Stimulated activated naive B cell treated with anti-CD40 and anti-IgM and Interleukin-4, amounts not matched to agents 10 μg/mL and 1 μg/mL and 100 μg/mL, for 72 hours (primary cell): ENCODE measurements at regions not wholly inside any gene's neighbourhood (a gene's known extent, or its start where the extent isn't known, plus 50 kb on each side); places are given as distances from the start of the nearest gene placed in this dataset.

Source experiments
- ATAC-seq, 2 donors: fragments of 150-1000 bp; cut with Tn5 transposase; replicated peaks; 2 replicates each; pipeline ENCODE4 v1.10.0; 2021; ENCODE audit warnings: moderate library complexity in 1 of 2
- DNase-seq: peaks from one replicate; pipeline ENCODE4 v3.0.0; 2021
- H3K27ac Mint-ChIP-seq: one replicate; pipeline ENCODE4 v1.8.0; 2022; ENCODE audit warnings: mild to moderate bottlenecking, mixed read lengths
- H3K27me3 Mint-ChIP-seq, 2 donors: one replicate each; pipeline ENCODE4 v1.8.0; 2022; ENCODE audit warnings: mixed read lengths in 2 of 2
- H3K36me3 Mint-ChIP-seq, 2 donors: one replicate each; pipeline ENCODE4 v1.8.0; 2022; ENCODE audit warnings: mixed read lengths in 2 of 2, mild to moderate bottlenecking in 1 of 2
- H3K4me1 Mint-ChIP-seq, 2 donors: one replicate each; pipeline ENCODE4 v1.8.0; 2022; ENCODE audit warnings: mixed read lengths in 2 of 2, mild to moderate bottlenecking in 1 of 2
- H3K4me3 Mint-ChIP-seq, 2 donors: one replicate each; pipeline ENCODE4 v1.8.0; 2022; ENCODE audit warnings: mild to moderate bottlenecking in 2 of 2, mixed read lengths in 2 of 2, moderate library complexity in 1 of 2
- H3K9me3 Mint-ChIP-seq, 2 donors: one replicate each; pipeline ENCODE4 v1.8.0; 2022; ENCODE audit warnings: mixed read lengths in 2 of 2, mild to moderate bottlenecking in 1 of 2

DNA sequence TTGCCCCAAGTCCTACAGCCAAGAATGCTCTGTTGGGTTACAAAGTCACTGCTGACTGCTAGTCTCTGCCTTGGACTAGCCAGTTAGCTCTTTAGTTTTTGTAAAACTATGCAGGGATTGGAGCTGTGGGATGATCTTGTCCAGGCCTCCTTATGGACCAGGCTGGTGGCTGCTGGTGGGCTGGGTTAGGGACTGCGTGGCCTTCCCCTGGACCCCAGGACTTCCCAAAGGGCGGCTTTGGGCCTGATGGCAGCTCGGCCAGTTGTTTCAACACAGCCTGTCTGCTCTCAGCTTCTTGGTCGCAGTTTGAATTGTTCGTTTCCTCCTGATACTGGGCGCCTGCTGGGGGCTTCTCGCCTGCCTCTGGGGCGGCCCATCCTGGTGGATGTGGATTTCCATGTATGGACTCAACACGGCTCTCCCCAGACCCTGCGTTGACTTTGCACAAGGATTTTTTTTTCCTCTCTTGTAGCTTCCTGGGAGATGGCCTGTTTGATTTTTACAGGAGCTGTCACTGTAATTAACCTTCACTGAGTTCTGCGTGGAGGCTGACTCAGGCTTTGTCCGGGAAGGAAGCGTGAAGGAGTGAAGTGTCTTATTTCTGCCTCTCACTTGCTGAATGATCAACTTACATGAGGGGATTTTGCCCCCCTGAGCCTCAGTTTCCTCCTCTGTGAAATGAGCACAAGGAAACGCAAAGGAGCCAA is 91.9 kb upstream of the NEURL1B start:
- DNase-seq (no peak), ATAC-seq (no peak)
- Mint-ChIP-seq H3K27me3 (peaks cover 11 to 29% of the 10 kb centered on the region in 2 donors), H3K4me1 (no peaks in the 10 kb centered on the region), H3K27ac (no peak overlapping the region), H3K9me3 (no peaks in the 10 kb centered on the region), H3K36me3 (no peaks in the 10 kb centered on the region), H3K4me3 (no peak overlapping the region)

- DNase-seq (no peak), ATAC-seq (no peak)
- Mint-ChIP-seq H3K4me1 (no peaks in the 10 kb centered on the region), H3K36me3 (no peaks in the 10 kb centered on the region), H3K27ac (no peak overlapping the region), H3K4me3 (no peak overlapping the region), H3K27me3 (peaks cover 11 to 29% of the 10 kb centered on the region in 2 donors), H3K9me3 (no peaks in the 10 kb centered on the region)
These were observed 92.7 kb upstream of the NEURL1B start for GRCh38 chr5:172548311-172548731.

GRCh38 chr5:172546196-172546595 is 91.9 kb upstream of the SH3PXD2B start:
- Mint-ChIP-seq H3K4me3 (no peak overlapping the region), H3K4me1 (no peaks in the 10 kb centered on the region), H3K27ac (no peak overlapping the region), H3K36me3 (no peaks in the 10 kb centered on the region), H3K9me3 (no peaks in the 10 kb centered on the region), H3K27me3 (peaks cover 12 to 29% of the 10 kb centered on the region in 2 donors)
- ATAC-seq: no peak
- DNase-seq: no peak

GRCh38 chr5:172545291-172545801 is 91.0 kb upstream of the SH3PXD2B start:
- H3K36me3 Mint-ChIP-seq: no peaks in the 10 kb centered on the region
- no peak overlapping the region for H3K27ac Mint-ChIP-seq
- peaks cover 14 to 29% of the 10 kb centered on the region in 2 donors for H3K27me3 Mint-ChIP-seq
- H3K4me1 Mint-ChIP-seq: no peaks in the 10 kb centered on the region
- no peaks in the 10 kb centered on the region for H3K9me3 Mint-ChIP-seq
- no peak overlapping the region for H3K4me3 Mint-ChIP-seq
- DNase-seq (no peak), ATAC-seq (no peak)

DNA sequence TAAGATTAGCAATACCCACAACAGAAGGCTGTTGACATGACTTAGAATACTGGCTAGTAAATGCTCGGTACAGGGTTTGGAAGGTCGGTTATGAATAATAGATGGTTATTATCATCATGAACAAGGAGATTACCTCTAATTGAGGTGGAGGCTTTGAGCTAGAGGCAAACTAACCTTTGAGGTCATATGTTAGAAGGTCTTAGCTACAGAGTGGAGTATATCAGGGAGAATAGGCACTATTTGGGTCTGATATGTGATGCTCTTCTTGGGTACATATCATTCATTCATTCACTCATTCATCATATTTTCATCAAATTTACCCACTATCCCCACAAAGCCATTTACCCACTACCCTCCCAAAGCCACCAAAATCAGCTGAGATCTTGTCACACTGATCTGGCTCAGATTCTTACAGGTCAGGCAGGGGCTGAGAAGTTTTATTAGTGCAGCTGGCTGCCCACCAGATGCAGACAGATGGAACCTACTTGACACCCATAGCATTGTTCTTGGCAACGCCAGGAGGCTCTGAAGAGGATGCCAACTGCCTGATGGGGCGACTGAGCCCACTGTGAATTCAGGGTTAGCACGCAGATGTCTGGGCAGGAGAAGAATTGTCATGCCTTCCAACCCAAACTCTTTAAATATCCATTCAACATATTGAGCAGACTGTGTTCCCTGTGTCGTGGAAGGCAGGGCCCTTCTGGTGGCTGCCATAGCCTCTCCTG is 90.2 kb upstream of the SH3PXD2B start:
- Mint-ChIP-seq H3K4me3 (no peak overlapping the region), H3K36me3 (no peaks in the 10 kb centered on the region), H3K27me3 (peaks cover 14 to 29% of the 10 kb centered on the region in 2 donors), H3K9me3 (no peaks in the 10 kb centered on the region), H3K27ac (no peak overlapping the region), H3K4me1 (no peaks in the 10 kb centered on the region)
- DNase-seq (no peak), ATAC-seq (no peak)

- no peaks in the 10 kb centered on the region for H3K36me3 Mint-ChIP-seq
- ATAC-seq (no peak), DNase-seq (no peak)
- no peaks in the 10 kb centered on the region for H3K9me3 Mint-ChIP-seq
- no peaks in the 10 kb centered on the region for H3K4me1 Mint-ChIP-seq
- H3K27me3 Mint-ChIP-seq: peaks cover 14 to 29% of the 10 kb centered on the region in 2 donors
- no peak overlapping the region for H3K27ac Mint-ChIP-seq
- no peak overlapping the region for H3K4me3 Mint-ChIP-seq
These were observed 89.4 kb upstream of the SH3PXD2B start for GRCh38 chr5:172543484-172544298.

- H3K27me3 Mint-ChIP-seq: peaks cover 14 to 29% of the 10 kb centered on the region in 2 donors
- no peak overlapping the region for H3K27ac Mint-ChIP-seq
- H3K4me3 Mint-ChIP-seq: no peak overlapping the region
- H3K4me1 Mint-ChIP-seq: no peaks in the 10 kb centered on the region
- ATAC-seq (no peak), DNase-seq (no peak)
- no peaks in the 10 kb centered on the region for H3K36me3 Mint-ChIP-seq
- H3K9me3 Mint-ChIP-seq: no peaks in the 10 kb centered on the region
These were observed 88.4 kb upstream of the SH3PXD2B start for GRCh38 chr5:172542651-172543131.

- Mint-ChIP-seq H3K27me3 (peaks cover 11 to 32% of the 10 kb centered on the region in 2 donors), H3K9me3 (peaks cover 0 to 1% of the 10 kb centered on the region in 2 donors), H3K4me3 (no peak overlapping the region), H3K36me3 (no peaks in the 10 kb centered on the region), H3K4me1 (no peaks in the 10 kb centered on the region), H3K27ac (no peak overlapping the region)
- no peak for DNase-seq
- no peak for ATAC-seq
These were observed 87.4 kb upstream of the SH3PXD2B start for GRCh38 chr5:172541773-172542136.

GRCh38 chr5:172541099-172541772 is 86.9 kb upstream of the SH3PXD2B start:
- DNase-seq (no peak), ATAC-seq (no peak)
- Mint-ChIP-seq H3K9me3 (peaks cover 0 to 1% of the 10 kb centered on the region in 2 donors), H3K27ac (no peak overlapping the region), H3K27me3 (peaks cover 6 to 30% of the 10 kb centered on the region in 2 donors), H3K36me3 (no peaks in the 10 kb centered on the region), H3K4me3 (no peak overlapping the region), H3K4me1 (no peaks in the 10 kb centered on the region)

- H3K4me1 Mint-ChIP-seq: no peaks in the 10 kb centered on the region
- no peaks in the 10 kb centered on the region for H3K36me3 Mint-ChIP-seq
- no peak overlapping the region for H3K4me3 Mint-ChIP-seq
- DNase-seq (no peak), ATAC-seq (no peak)
- H3K27me3 Mint-ChIP-seq: peaks cover 3 to 21% of the 10 kb centered on the region in 2 donors
- H3K9me3 Mint-ChIP-seq: peaks cover 0 to 1% of the 10 kb centered on the region in 2 donors
- H3K27ac Mint-ChIP-seq: no peak overlapping the region
These were observed 86.0 kb upstream of the SH3PXD2B start for GRCh38 chr5:172540099-172540870.

DNA sequence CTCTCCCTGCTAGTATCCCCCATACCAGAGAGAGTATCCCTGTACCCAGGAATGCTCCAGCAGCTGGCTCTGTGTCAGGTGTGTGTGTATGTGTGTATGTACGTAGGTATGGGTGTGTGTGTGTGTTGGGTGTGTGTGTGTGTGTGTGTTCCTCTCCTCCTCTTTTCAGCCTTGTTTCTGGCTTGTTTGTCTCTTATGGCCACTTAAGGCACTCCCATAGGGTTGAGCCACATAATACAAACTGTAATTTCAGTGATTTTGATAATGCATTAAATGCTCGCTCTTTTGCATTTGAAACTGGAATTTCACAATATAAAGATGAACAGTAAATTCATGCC is 80.8 kb upstream of the SH3PXD2B start:
- H3K9me3 Mint-ChIP-seq: peaks cover 0 to 4% of the 10 kb centered on the region in 2 donors
- no peak overlapping the region for H3K4me3 Mint-ChIP-seq
- ATAC-seq: no peak
- no peak overlapping the region for H3K27ac Mint-ChIP-seq
- no peaks in the 10 kb centered on the region for H3K36me3 Mint-ChIP-seq
- DNase-seq: no peak
- peaks cover 4 to 13% of the 10 kb centered on the region in 2 donors for H3K4me1 Mint-ChIP-seq
- peaks cover 0 to 34% of the 10 kb centered on the region in 2 donors for H3K27me3 Mint-ChIP-seq

DNA sequence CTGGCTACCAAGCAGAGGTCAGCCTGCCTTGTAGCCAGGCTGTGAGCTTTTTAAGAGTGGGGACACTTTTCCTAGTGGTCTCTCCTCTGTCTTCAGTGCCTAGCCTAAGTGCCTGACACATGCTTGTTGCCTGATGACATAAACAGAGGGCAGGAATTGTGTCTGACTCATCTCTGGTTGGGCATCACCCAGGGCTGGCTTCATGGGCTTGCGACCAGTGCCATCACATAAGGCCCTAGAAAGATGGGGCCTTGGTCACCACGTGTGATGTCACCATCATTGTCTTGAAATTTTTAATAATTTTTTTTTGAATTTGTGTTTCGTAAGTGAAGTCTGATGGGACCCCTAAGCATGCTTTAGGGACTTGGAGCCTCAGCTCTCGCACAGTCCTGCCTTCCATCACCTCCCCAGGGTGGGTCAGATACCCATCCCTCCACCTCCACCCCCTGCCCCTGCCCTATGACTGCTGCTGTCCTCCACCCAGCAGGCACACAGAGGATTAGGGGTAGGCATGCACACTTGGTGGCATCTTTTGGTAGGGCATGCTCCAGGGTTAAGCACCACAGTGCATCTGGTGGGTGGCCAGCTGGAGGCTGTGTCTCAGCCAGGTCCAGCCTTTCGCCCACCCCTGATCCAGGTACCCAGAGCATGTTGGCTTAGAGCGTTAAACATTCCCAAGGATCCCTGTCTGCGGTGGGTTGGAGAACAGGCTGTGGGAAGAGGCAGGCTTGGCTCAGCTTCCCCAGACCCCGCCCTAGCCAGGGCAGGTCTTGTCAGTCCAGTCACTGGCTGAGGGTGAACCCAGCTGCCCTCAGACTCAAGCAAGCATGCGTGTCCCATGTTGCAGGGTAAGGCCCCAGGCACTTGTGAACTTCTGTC is 80.1 kb upstream of the SH3PXD2B start:
- Mint-ChIP-seq H3K27me3 (peaks cover under 1 to 40% of the 10 kb centered on the region in 2 donors), H3K36me3 (no peaks in the 10 kb centered on the region), H3K4me1 (peaks cover 6 to 13% of the 10 kb centered on the region in 2 donors), H3K4me3 (no peak overlapping the region), H3K9me3 (peaks cover under 1 to 4% of the 10 kb centered on the region in 2 donors), H3K27ac (no peak overlapping the region)
- no peak for DNase-seq
- no peak for ATAC-seq
